ENCODE measurements at regions not wholly inside any gene's neighbourhood (a gene's known extent, or its start where the extent isn't known, plus 50 kb on each side); places are given as distances from the start of the nearest gene placed in this dataset.

- CTCF ChIA-PET (ENCODE audit: unreplicated experiment): no interaction called here
- POLR2A ChIA-PET: no interaction called here
- Histone ChIP-seq H3K4me3 (ENCODE audit: low read depth, low read length, poor library complexity, severe bottlenecking) (no peak overlapping the region), H4K20me1 (ENCODE audit: insufficient read depth, low read length) (no peaks in the 10 kb centered on the region), H2AFZ (ENCODE audit: low read length) (no peak overlapping the region), H3K36me3 (ENCODE audit: insufficient read depth, low read length) (no peaks in the 10 kb centered on the region), H3K9me3 (ENCODE audit: low read length) (no peaks in the 10 kb centered on the region), H3K4me1 (ENCODE audit: insufficient read depth, low read length, poor library complexity, severe bottlenecking) (no peaks in the 10 kb centered on the region), H3K4me2 (ENCODE audit: low read length) (no peak overlapping the region), H3K9me2 (ENCODE audit: insufficient read depth, low read length) (no peaks in the 10 kb centered on the region), H3K27ac (ENCODE audit: low read depth, low read length, poor library complexity, severe bottlenecking) (no peak overlapping the region), H3K79me2 (ENCODE audit: insufficient read depth, low read depth, low read length) (no peaks in the 10 kb centered on the region)
- DNase-seq (ENCODE audit: low spot score): no peak
- no TSS peak for BruUV-seq (replicated peaks)
- intact Hi-C loops (cut with micrococcal nuclease; ENCODE audit: unreplicated experiment): no loop called here
- TF ChIP-seq EZH2phosphoT487 (IDR thresholded peaks at IDR 0.05; ENCODE audit: borderline replicate concordance, low read depth, low read length) (no peak), CTCF (conservative IDR thresholded peaks at IDR 0.05; ENCODE audit: low read length) (no peak)
Observed at GRCh38 chr7:153430931-153431330, 621.3 kb upstream of the DPP6 start.

- Histone ChIP-seq H2AFZ (ENCODE audit: low read length) (no peak overlapping the region), H3K4me2 (ENCODE audit: low read length) (no peak overlapping the region), H3K79me2 (ENCODE audit: insufficient read depth, low read depth, low read length) (no peaks in the 10 kb centered on the region), H3K36me3 (ENCODE audit: insufficient read depth, low read length) (no peaks in the 10 kb centered on the region), H3K9me2 (ENCODE audit: insufficient read depth, low read length) (no peaks in the 10 kb centered on the region), H3K27ac (ENCODE audit: low read depth, low read length, poor library complexity, severe bottlenecking) (no peak overlapping the region), H3K4me1 (ENCODE audit: insufficient read depth, low read length, poor library complexity, severe bottlenecking) (no peaks in the 10 kb centered on the region), H4K20me1 (ENCODE audit: insufficient read depth, low read length) (no peaks in the 10 kb centered on the region), H3K9me3 (ENCODE audit: low read length) (no peaks in the 10 kb centered on the region), H3K4me3 (ENCODE audit: low read depth, low read length, poor library complexity, severe bottlenecking) (no peak overlapping the region)
- DNase-seq (ENCODE audit: low spot score): no peak
- no TSS peak for BruUV-seq (replicated peaks)
- no peak for TF ChIP-seq CTCF (conservative IDR thresholded peaks at IDR 0.05; ENCODE audit: low read length)
- TF ChIP-seq EZH2phosphoT487 (IDR thresholded peaks at IDR 0.05; ENCODE audit: borderline replicate concordance, low read depth, low read length): no peak
- ChIA-PET POLR2A (no interaction called here), CTCF (ENCODE audit: unreplicated experiment) (no interaction called here)
- intact Hi-C loops (cut with micrococcal nuclease; ENCODE audit: unreplicated experiment): no loop called here
Observed at GRCh38 chr7:153432063-153432462, 620.1 kb upstream of the DPP6 start.

DNA sequence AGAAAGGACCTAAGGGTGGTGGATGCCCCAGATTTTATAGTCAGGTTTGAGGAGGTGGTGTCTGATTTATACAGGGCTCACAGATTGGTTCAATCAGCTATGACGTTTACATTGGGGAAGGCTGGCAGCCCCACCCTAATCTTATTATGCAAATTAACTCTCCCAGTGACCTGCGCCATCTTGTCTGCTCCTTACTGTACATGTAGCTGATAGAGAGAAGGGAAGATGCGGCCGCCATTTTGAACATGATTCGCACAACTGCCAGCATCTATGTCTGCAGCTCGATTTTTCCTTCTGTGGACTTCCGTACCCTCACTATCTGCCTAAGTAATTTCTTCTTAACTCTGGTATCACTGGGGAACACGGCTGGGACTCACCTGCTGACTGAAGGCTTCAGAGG is 619.0 kb upstream of the DPP6 start:
- Histone ChIP-seq H3K27ac (ENCODE audit: low read depth, low read length, poor library complexity, severe bottlenecking) (no peak overlapping the region), H2AFZ (ENCODE audit: low read length) (no peak overlapping the region), H3K79me2 (ENCODE audit: insufficient read depth, low read depth, low read length) (no peaks in the 10 kb centered on the region), H3K9me3 (ENCODE audit: low read length) (no peaks in the 10 kb centered on the region), H3K9me2 (ENCODE audit: insufficient read depth, low read length) (no peaks in the 10 kb centered on the region), H4K20me1 (ENCODE audit: insufficient read depth, low read length) (no peaks in the 10 kb centered on the region), H3K4me1 (ENCODE audit: insufficient read depth, low read length, poor library complexity, severe bottlenecking) (no peaks in the 10 kb centered on the region), H3K4me3 (ENCODE audit: low read depth, low read length, poor library complexity, severe bottlenecking) (no peak overlapping the region), H3K4me2 (ENCODE audit: low read length) (no peak overlapping the region), H3K36me3 (ENCODE audit: insufficient read depth, low read length) (no peaks in the 10 kb centered on the region)
- TF ChIP-seq CTCF (conservative IDR thresholded peaks at IDR 0.05; ENCODE audit: low read length): no peak
- no peak for TF ChIP-seq EZH2phosphoT487 (IDR thresholded peaks at IDR 0.05; ENCODE audit: borderline replicate concordance, low read depth, low read length)
- CTCF ChIA-PET (ENCODE audit: unreplicated experiment): no interaction called here
- no TSS peak for BruUV-seq (replicated peaks)
- no peak for DNase-seq (ENCODE audit: low spot score)
- POLR2A ChIA-PET: no interaction called here
- intact Hi-C loops (cut with micrococcal nuclease; ENCODE audit: unreplicated experiment): no loop called here
